ENCODE measurements at regions not wholly inside any gene's neighbourhood (a gene's known extent, or its start where the extent isn't known, plus 50 kb on each side); places are given as distances from the start of the nearest gene placed in this dataset.

- TF ChIP-seq, protein P1, sequence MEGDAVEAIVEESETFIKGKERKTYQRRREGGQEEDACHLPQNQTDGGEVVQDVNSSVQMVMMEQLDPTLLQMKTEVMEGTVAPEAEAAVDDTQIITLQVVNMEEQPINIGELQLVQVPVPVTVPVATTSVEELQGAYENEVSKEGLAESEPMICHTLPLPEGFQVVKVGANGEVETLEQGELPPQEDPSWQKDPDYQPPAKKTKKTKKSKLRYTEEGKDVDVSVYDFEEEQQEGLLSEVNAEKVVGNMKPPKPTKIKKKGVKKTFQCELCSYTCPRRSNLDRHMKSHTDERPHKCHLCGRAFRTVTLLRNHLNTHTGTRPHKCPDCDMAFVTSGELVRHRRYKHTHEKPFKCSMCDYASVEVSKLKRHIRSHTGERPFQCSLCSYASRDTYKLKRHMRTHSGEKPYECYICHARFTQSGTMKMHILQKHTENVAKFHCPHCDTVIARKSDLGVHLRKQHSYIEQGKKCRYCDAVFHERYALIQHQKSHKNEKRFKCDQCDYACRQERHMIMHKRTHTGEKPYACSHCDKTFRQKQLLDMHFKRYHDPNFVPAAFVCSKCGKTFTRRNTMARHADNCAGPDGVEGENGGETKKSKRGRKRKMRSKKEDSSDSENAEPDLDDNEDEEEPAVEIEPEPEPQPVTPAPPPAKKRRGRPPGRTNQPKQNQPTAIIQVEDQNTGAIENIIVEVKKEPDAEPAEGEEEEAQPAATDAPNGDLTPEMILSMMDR (IDR thresholded peaks at IDR 0.05; ENCODE audit: low read depth, low read length, poor library complexity, severe bottlenecking), result no peak
- TF ChIP-seq EZH2phosphoT487 (IDR thresholded peaks at IDR 0.05; ENCODE audit: borderline replicate concordance, low read length), result no peak
Observed at GRCh38 chr7:125363873-125364272, 434.2 kb upstream of the POT1 start.

All from DOHH2 (cell line).